HepG2 (cell line): ENCODE measurements at regions not wholly inside any gene's neighbourhood (a gene's known extent, or its start where the extent isn't known, plus 50 kb on each side); places are given as distances from the start of the nearest gene placed in this dataset.

Source experiments
- ATAC-seq: fragments of 200-7000 bp; cut with Tn5 transposase; 3 replicates; pipeline ENCODE4 v1.9.1; 2020; ENCODE audit warnings: mild to moderate bottlenecking, moderate library complexity
- BruUV-seq: library from RNA; stranded (reverse); fragments of 400-500 nt; replicated peaks from 2 replicates; lab custom pipeline; 2021; lab: Mats Ljungman, UMichigan
- CTCF ChIA-PET: fragments of 300-600 bp; formaldehyde crosslinking; extraction: SDS; loops from one replicate; lab custom pipeline; 2021; ENCODE audit warnings: low total read pairs, inconsistent platforms, low intra/inter-chr PET ratio; lab: Yijun Ruan, JAX
- POLR2A ChIA-PET: fragments of 350-600 bp; sonication (Branson Sonifier 250); formaldehyde crosslinking; loops from one replicate; lab custom pipeline; 2020; ENCODE audit warnings: antibody characterized with exemption, inconsistent platforms; lab: Yijun Ruan, JAX
- DNase-seq: peaks from one replicate; pipeline ENCODE4 v3.0.0-alpha.2; 2015; ENCODE audit warnings: low spot score
- FAIRE-seq: peaks from 3 replicates; lab custom pipeline; 2011; peaks lifted over from hg19 to GRCh38; lab: Jason Lieb, UNC
- H2AFZ ChIP-seq: one replicate; pipeline ENCODE4 v1.6.1; 2011; ENCODE audit warnings: low read length, inconsistent platforms
- H3K27ac ChIP-seq: fragments of 300-600 bp; 3 replicates; pipeline ENCODE4 v1.8.0; 2011; ENCODE audit warnings: mixed run types, mild to moderate bottlenecking, mixed read lengths, low read length, inconsistent platforms; ENCODE audit not compliant: insufficient read depth; ENCODE audit errors: extremely low read length
- H3K27me3 ChIP-seq, 2 experiments: fragments of 200-600 bp in 1 of 2; 2 replicates in 1 of 2; 3 replicates in 1 of 2; pipeline versions ENCODE4 v1.6.0 to v1.8.0; 2011; ENCODE audit warnings: low read length in 2 of 2, mild to moderate bottlenecking in 2 of 2, moderate library complexity in 2 of 2, inconsistent platforms in 1 of 2; ENCODE audit not compliant: insufficient read depth in 2 of 2, control insufficient read depth in 1 of 2
- H3K36me3 ChIP-seq, 2 experiments: fragments of 200-600 bp in 1 of 2; replicated peaks in 1 of 2; 2 replicates in 1 of 2; 3 replicates in 1 of 2; pipeline versions ENCODE4 v1.5.1 to v1.8.0; 2011; ENCODE audit warnings: low read length in 2 of 2, inconsistent platforms in 1 of 2; ENCODE audit not compliant: insufficient read depth in 2 of 2, control insufficient read depth in 1 of 2
- H3K4me1 ChIP-seq: 2 replicates; pipeline ENCODE4 v1.5.1; 2012; ENCODE audit warnings: low read length, inconsistent platforms; ENCODE audit not compliant: insufficient read depth
- H3K4me2 ChIP-seq: 2 replicates; pipeline ENCODE4 v1.6.0; 2011; ENCODE audit warnings: low read depth, low read length, inconsistent platforms
- H3K4me3 ChIP-seq, 3 experiments: fragments of 200-600 bp in 1 of 3; sonication (generic), shearing (Covaris generic) in 1 of 3; replicated peaks in 1 of 3; 2 replicates each; pipeline ENCODE4 v1.5.1; 2011 to 2016; ENCODE audit warnings: low read length in 3 of 3, inconsistent platforms in 2 of 3, low read depth in 2 of 3, mild to moderate bottlenecking in 2 of 3, control low read depth in 1 of 3, mixed read lengths in 1 of 3; ENCODE audit not compliant: insufficient read depth in 1 of 3
- H3K79me2 ChIP-seq: one replicate; pipeline ENCODE4 v1.6.1; 2011; ENCODE audit warnings: low read length, inconsistent platforms; ENCODE audit not compliant: insufficient read depth
- H3K9ac ChIP-seq: 2 replicates; pipeline ENCODE4 v1.6.0; 2011; ENCODE audit warnings: mild to moderate bottlenecking, low read depth, low read length, inconsistent platforms; ENCODE audit not compliant: insufficient read depth
- H3K9me3 ChIP-seq: 2 replicates; pipeline ENCODE4 v1.5.1; 2012; ENCODE audit warnings: mild to moderate bottlenecking, low read length
- H4K20me1 ChIP-seq: 2 replicates; pipeline ENCODE4 v1.6.0; 2011; ENCODE audit warnings: inconsistent platforms, mild to moderate bottlenecking, low read length, moderate library complexity; ENCODE audit not compliant: insufficient read depth
- ATF7 ChIP-seq, 2 experiments: fragments of 450-650 bp in 1 of 2; sonication (generic) in 1 of 2; formaldehyde crosslinking in 1 of 2; IDR thresholded peaks; 2 replicates each; pipeline versions ENCODE4 v1.4.0 to v1.6.1; 2016 to 2020; ENCODE audit warnings: antibody characterized with exemption in 1 of 2, mild to moderate bottlenecking in 1 of 2, missing genetic modification reagents in 1 of 2
- EED ChIP-seq: sonication (generic); formaldehyde crosslinking; IDR thresholded peaks from 2 replicates; pipeline ENCODE4 v1.5.0; 2020; ENCODE audit warnings: mild to moderate bottlenecking, missing genetic modification reagents
- PHF5A ChIP-seq: IDR thresholded peaks from one replicate; pipeline ENCODE4 v1.6.1; 2018; ENCODE audit warnings: low read depth, missing genetic modification reagents; ENCODE audit not compliant: unreplicated experiment
- POLR2AphosphoS5 ChIP-seq: IDR thresholded peaks from 2 replicates; pipeline ENCODE4 v1.6.1; 2012; ENCODE audit warnings: low read depth, low read length
- SP2 ChIP-seq: sonication (generic); formaldehyde crosslinking; IDR thresholded peaks from 2 replicates; pipeline ENCODE4 v1.5.1; 2020; ENCODE audit warnings: mild to moderate bottlenecking, missing genetic modification reagents
- ZFY ChIP-seq: sonication (generic); formaldehyde crosslinking; IDR thresholded peaks from 2 replicates; pipeline ENCODE4 v1.4.0; 2020; ENCODE audit warnings: missing genetic modification reagents
- ZNF792 ChIP-seq: IDR thresholded peaks from 2 replicates; pipeline ENCODE4 v1.6.1; 2016
- WGBS: methylation state at CpG from one replicate; pipeline ENCODE4 v1.1.6; 2017; ENCODE audit warnings: low lambda C conversion rate; 5-methylcytosine and 5-hydroxymethylcytosine counted together
- in situ Hi-C: cut with HindIII; loops from 2 replicates; pipeline ENCODE4 v1.10.0; 2017; ENCODE audit warnings: low pct_unique_long_range_greater_than_20kb; ENCODE audit not compliant: extremely low pct_ligation_motif_present
- intact Hi-C: fragments of 100-400 bp; cut with micrococcal nuclease; formaldehyde crosslinking; loops from one replicate; pipeline ENCODE4 v1.10.0; 2022; ENCODE audit not compliant: unreplicated experiment
- TF ChIP-seq, protein P1 (sequence below): sonication (generic); formaldehyde crosslinking; IDR thresholded peaks from 2 replicates; pipeline ENCODE4 v1.4.0; 2020; ENCODE audit warnings: missing genetic modification reagents

DNA sequence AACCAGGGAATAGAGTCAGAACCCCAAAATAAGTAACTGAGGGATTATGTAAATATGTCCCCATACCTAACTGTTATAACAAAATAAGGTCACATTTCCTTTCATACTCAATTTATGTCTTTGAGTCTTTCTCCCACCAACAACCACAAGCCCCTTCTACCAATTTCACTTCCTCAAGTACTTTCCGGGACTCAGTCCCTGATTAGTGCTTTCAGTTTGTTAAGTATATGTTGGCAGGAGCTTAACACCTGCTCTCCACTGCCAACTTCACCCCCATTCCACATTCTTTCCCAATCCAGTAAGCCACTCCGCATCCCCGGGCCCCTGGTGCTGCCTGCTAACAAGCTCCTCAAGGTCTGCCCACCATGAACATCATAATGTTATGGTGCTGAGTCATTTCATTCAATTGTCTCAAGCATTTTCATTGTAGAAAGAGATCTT lies 71.3 kb upstream of the SPRY1 start:
- intact Hi-C loops: no loop called here
- H3K9me3 ChIP-seq: no peaks in the 10 kb centered on the region
- H3K4me2 ChIP-seq: no peak overlapping the region
- H3K4me1 ChIP-seq: no peaks in the 10 kb centered on the region
- no peak overlapping the region for H3K4me3 ChIP-seq
- BruUV-seq: no TSS peak
- DNase-seq (no peak), FAIRE-seq (no peak), ATAC-seq (no peak)
- H2AFZ ChIP-seq: no peak overlapping the region
- TF ChIP-seq ATF7 (IDR thresholded peaks at IDR 0.05) (no peak), ATF7 (CRISPR knock-in tag; IDR thresholded peaks at IDR 0.05) (no peak), POLR2AphosphoS5 (no peak), ZFY (CRISPR knock-in tag) (no peak), SP2 (CRISPR knock-in tag) (no peak), PHF5A (CRISPR knock-in tag) (no peak), ZNF792 (CRISPR knock-in tag) (no peak)
- TF ChIP-seq, protein P1, sequence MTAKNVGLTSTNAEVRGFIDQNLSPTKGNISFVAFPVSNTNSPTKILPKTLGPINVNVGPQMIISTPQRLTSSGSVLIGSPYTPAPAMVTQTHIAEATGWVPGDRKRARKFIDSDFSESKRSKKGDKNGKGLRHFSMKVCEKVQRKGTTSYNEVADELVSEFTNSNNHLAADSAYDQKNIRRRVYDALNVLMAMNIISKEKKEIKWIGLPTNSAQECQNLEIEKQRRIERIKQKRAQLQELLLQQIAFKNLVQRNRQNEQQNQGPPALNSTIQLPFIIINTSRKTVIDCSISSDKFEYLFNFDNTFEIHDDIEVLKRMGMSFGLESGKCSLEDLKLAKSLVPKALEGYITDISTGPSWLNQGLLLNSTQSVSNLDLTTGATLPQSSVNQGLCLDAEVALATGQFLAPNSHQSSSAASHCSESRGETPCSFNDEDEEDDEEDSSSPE (CRISPR knock-in tag): no peak
- no peaks in the 10 kb centered on the region for H3K79me2 ChIP-seq
- ChIA-PET POLR2A (no interaction called here), CTCF (no interaction called here)
- H3K27ac ChIP-seq: no peak overlapping the region
- no peaks in the 10 kb centered on the region for H4K20me1 ChIP-seq
- no peaks in the 10 kb centered on the region for H3K36me3 ChIP-seq
- in situ Hi-C loops: no loop called here
- H3K9ac ChIP-seq: no peak overlapping the region
- 53% methylated on average over 3 of the region's 3 CpGs for WGBS
- no peaks in the 10 kb centered on the region for H3K27me3 ChIP-seq

DNA sequence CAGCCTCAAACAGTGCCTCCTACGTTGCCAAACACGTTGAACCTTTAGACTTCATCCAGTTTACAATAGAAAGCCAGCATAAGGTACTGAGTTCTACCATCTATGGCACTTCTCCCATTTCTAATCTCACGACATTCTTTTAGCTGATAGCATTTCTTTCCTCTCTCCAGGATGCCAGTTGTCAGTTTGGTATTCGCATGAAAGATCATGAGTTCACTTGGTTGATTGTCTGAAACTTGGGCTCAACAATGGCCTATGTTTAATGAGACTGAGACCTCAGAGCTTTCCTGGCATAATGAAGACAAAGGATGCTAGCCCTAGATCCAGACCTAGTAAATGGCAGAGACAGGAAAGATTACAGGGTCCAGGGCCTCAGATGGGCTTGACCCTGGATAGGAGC lies 69.2 kb upstream of the SPRY1 start:
- Histone ChIP-seq H4K20me1 (no peaks in the 10 kb centered on the region), H3K4me2 (no peak overlapping the region), H3K4me1 (no peaks in the 10 kb centered on the region), H3K4me3 (no peak overlapping the region), H3K27me3 (no peaks in the 10 kb centered on the region), H3K79me2 (no peaks in the 10 kb centered on the region), H2AFZ (no peak overlapping the region), H3K9ac (no peak overlapping the region), H3K27ac (no peak overlapping the region), H3K9me3 (no peaks in the 10 kb centered on the region), H3K36me3 (no peaks in the 10 kb centered on the region)
- ChIA-PET CTCF (no interaction called here), POLR2A (no interaction called here)
- no peak for FAIRE-seq
- WGBS: 55% methylated on average over 4 of the region's 4 CpGs
- no peak for TF ChIP-seq EED (CRISPR knock-in tag)
- BruUV-seq: no TSS peak
- in situ Hi-C loops: no loop called here
- no peak for DNase-seq
- ATAC-seq: no peak
- intact Hi-C loops: no loop called here
